WTC11 (cell line): ENCODE measurements at regions not wholly inside any gene's neighbourhood (a gene's known extent, or its start where the extent isn't known, plus 50 kb on each side); places are given as distances from the start of the nearest gene placed in this dataset.

Source experiments
- ATAC-seq: fragments of 200-7000 bp; cut with Tn5 transposase; 2 replicates; pipeline ENCODE4 v1.10.0; 2021; ENCODE audit warnings: mild to moderate bottlenecking, moderate library complexity
- CTCF ChIA-PET: fragments of 300-600 bp; sonication (Branson Sonifier 250); formaldehyde crosslinking; loops from one replicate; lab custom pipeline; 2021; ENCODE audit warnings: antibody characterized with exemption; lab: Charles Lee
- POLR2A ChIA-PET: fragments of 350-600 bp; sonication (Branson Sonifier 250); formaldehyde crosslinking; loops from one replicate; lab custom pipeline; 2021; ENCODE audit warnings: antibody characterized with exemption; lab: Charles Lee
- DNase-seq: peaks from one replicate; pipeline ENCODE4 v3.0.0; 2021; ENCODE audit warnings: low spot score
- H3K27ac Mint-ChIP-seq: 2 replicates; pipeline ENCODE4 v1.8.0; 2021; ENCODE audit warnings: mixed read lengths
- H3K27me3 Mint-ChIP-seq: 2 replicates; pipeline ENCODE4 v1.8.0; 2021; ENCODE audit warnings: low read depth, mild to moderate bottlenecking, moderate library complexity, mixed read lengths
- H3K36me3 Mint-ChIP-seq: 2 replicates; pipeline ENCODE4 v1.8.0; 2021; ENCODE audit warnings: mixed read lengths
- H3K4me1 Mint-ChIP-seq: 2 replicates; pipeline ENCODE4 v1.8.0; 2022; ENCODE audit warnings: mixed read lengths
- H3K4me3 Mint-ChIP-seq: 2 replicates; pipeline ENCODE4 v1.8.0; 2021; ENCODE audit warnings: mild to moderate bottlenecking, moderate library complexity, mixed read lengths
- H3K9me3 Mint-ChIP-seq: 2 replicates; pipeline ENCODE4 v1.8.0; 2021; ENCODE audit warnings: mixed read lengths
- ARID4B ChIP-seq: sonication (generic); formaldehyde crosslinking; IDR thresholded peaks from 2 replicates; pipeline ENCODE4 v1.8.0; 2023; ENCODE audit warnings: missing genetic modification reagents, mild to moderate bottlenecking, borderline replicate concordance
- ETV6 ChIP-seq: sonication (generic); formaldehyde crosslinking; IDR thresholded peaks from 2 replicates; pipeline ENCODE4 v1.8.1; 2022; ENCODE audit warnings: mild to moderate bottlenecking, missing genetic modification reagents
- GABPB1 ChIP-seq: sonication (generic); formaldehyde crosslinking; IDR thresholded peaks from 2 replicates; pipeline ENCODE4 v1.8.1; 2023; ENCODE audit warnings: mild to moderate bottlenecking, missing genetic modification reagents
- IRF1 ChIP-seq: sonication (generic); formaldehyde crosslinking; IDR thresholded peaks from 2 replicates; pipeline ENCODE4 v1.8.0; 2023; ENCODE audit warnings: missing genetic modification reagents
- JUN ChIP-seq: sonication (generic); formaldehyde crosslinking; IDR thresholded peaks from 2 replicates; pipeline ENCODE4 v1.8.0; 2023; ENCODE audit warnings: mild to moderate bottlenecking, missing genetic modification reagents
- KAT7 ChIP-seq: sonication (generic); formaldehyde crosslinking; IDR thresholded peaks from 2 replicates; pipeline ENCODE4 v1.8.1; 2023; ENCODE audit warnings: missing genetic modification reagents, mild to moderate bottlenecking, borderline replicate concordance
- MYBL2 ChIP-seq: sonication (generic); formaldehyde crosslinking; IDR thresholded peaks from 2 replicates; pipeline ENCODE4 v1.8.1; 2023; ENCODE audit warnings: mild to moderate bottlenecking, moderate library complexity, missing genetic modification reagents
- NR2C2 ChIP-seq: sonication (generic); formaldehyde crosslinking; IDR thresholded peaks from 2 replicates; pipeline ENCODE4 v1.8.0; 2022; ENCODE audit warnings: mild to moderate bottlenecking, missing genetic modification reagents
- USF1 ChIP-seq: sonication (generic); formaldehyde crosslinking; IDR thresholded peaks from 2 replicates; pipeline ENCODE4 v1.8.0; 2022; ENCODE audit warnings: mild to moderate bottlenecking, missing genetic modification reagents
- USF2 ChIP-seq: sonication (generic); formaldehyde crosslinking; IDR thresholded peaks from 2 replicates; pipeline ENCODE4 v1.8.1; 2023; ENCODE audit warnings: mild to moderate bottlenecking, missing genetic modification reagents, moderate library complexity
- ZNF281 ChIP-seq: sonication (generic); formaldehyde crosslinking; IDR thresholded peaks from 2 replicates; pipeline ENCODE4 v1.8.0; 2023; ENCODE audit warnings: mild to moderate bottlenecking, missing genetic modification reagents
- ZNF317 ChIP-seq: sonication (generic); formaldehyde crosslinking; IDR thresholded peaks from 2 replicates; pipeline ENCODE4 v1.8.1; 2023; ENCODE audit warnings: low read depth, mild to moderate bottlenecking, moderate library complexity, missing genetic modification reagents, borderline replicate concordance
- ZNF425 ChIP-seq: fragments of 250-450 bp; sonication (Bioruptor Pico); conservative IDR thresholded peaks from 2 replicates; pipeline ENCODE4 v1.9.0; 2021; ENCODE audit warnings: mild to moderate bottlenecking

- CTCF ChIA-PET = interaction anchor here (1.5 to 2.6 kb wide), 4 partner anchors 23 to 218 kb away, joined by 4 to 7 read pairs (median 6); partner anchors contain the start of gene SPO11
- peaks cover 5% of the 10 kb centered on the region; the same call in 1 of the 2 replicates for H3K4me1 Mint-ChIP-seq
- TF ChIP-seq MYBL2 = no peak
- peak; percentile 75 for TF ChIP-seq NR2C2 (CRISPR knock-in tag)
- H3K4me3 Mint-ChIP-seq = no peak overlapping the region
- no peak overlapping the region for H3K27ac Mint-ChIP-seq
- ATAC-seq (no peak), DNase-seq (no peak)
- POLR2A ChIA-PET = no interaction called here
- no peaks in the 10 kb centered on the region for H3K36me3 Mint-ChIP-seq
- H3K9me3 Mint-ChIP-seq = no peaks in the 10 kb centered on the region
- no peaks in the 10 kb centered on the region for H3K27me3 Mint-ChIP-seq
These were observed 152.0 kb downstream of the BMP7 start for GRCh38 chr20:57114290-57115005.

GRCh38 chr20:57117296-57117695 lies 149.1 kb downstream of the BMP7 start:
- Mint-ChIP-seq H3K27ac (0 out of 2 replicates have a peak overlapping the region, but pooled peaks have one; percentile 58), H3K9me3 (peaks cover 3% of the 10 kb centered on the region; the same call in 1 of the 2 replicates), H3K4me1 (peaks cover 5% of the 10 kb centered on the region; the same call in 1 of the 2 replicates), H3K36me3 (no peaks in the 10 kb centered on the region), H3K27me3 (no peaks in the 10 kb centered on the region), H3K4me3 (no peak overlapping the region)
- ChIA-PET CTCF (interaction anchor here (1.0 to 2.6 kb wide), 3 partner anchors 8 to 213 kb away, joined by 3 to 6 read pairs (median 4); partner anchors contain the start of gene SPO11), POLR2A (no interaction called here)
- ATAC-seq (peak; percentile 42), DNase-seq (no peak)
- TF ChIP-seq USF1 (CRISPR knock-in tag) (0 out of 2 replicates have a peak, but pooled peaks have one; percentile 16), USF2 (peak; percentile 78), ZNF317 (CRISPR knock-in tag) (no peak)

GRCh38 chr20:57118107-57118769 lies 148.2 kb downstream of the BMP7 start:
- Mint-ChIP-seq H3K27me3 (0 out of 2 replicates have a peak, but pooled peaks cover 3% of the 10 kb centered on the region), H3K27ac (no peak overlapping the region), H3K9me3 (peaks cover 3% of the 10 kb centered on the region; the same call in 1 of the 2 replicates), H3K4me3 (no peak overlapping the region), H3K4me1 (peaks cover 7% of the 10 kb centered on the region; the same call in 1 of the 2 replicates), H3K36me3 (no peaks in the 10 kb centered on the region)
- POLR2A ChIA-PET = no interaction called here
- DNase-seq (peak; percentile 31), ATAC-seq (peak; percentile 46)
- CTCF ChIA-PET = interaction anchor here (0.9 to 1.9 kb wide), 3 partner anchors 212 to 265 kb away, joined by 3 to 6 read pairs (median 5); partner anchors contain the start of gene SPO11
- TF ChIP-seq ZNF281 (CRISPR knock-in tag) = no peak
- no peak for TF ChIP-seq JUN (CRISPR knock-in tag)
- TF ChIP-seq IRF1 (CRISPR knock-in tag) = no peak
- TF ChIP-seq ARID4B (CRISPR knock-in tag) = no peak
- TF ChIP-seq GABPB1 (CRISPR knock-in tag) = no peak
- no peak for TF ChIP-seq ZNF425
- no peak for TF ChIP-seq ETV6
- TF ChIP-seq KAT7 = no peak
